Ovary (tissue), 3 donors: ENCODE measurements at regions not wholly inside any gene's neighbourhood (a gene's known extent, or its start where the extent isn't known, plus 50 kb on each side); places are given as distances from the start of the nearest gene placed in this dataset.

Experiments
- POLR2A ChIP-seq: fragments of 450-650 bp; IDR thresholded peaks from one replicate; pipeline ENCODE4 v1.6.1; 2017; ENCODE audit warnings: antibody characterized with exemption, mild to moderate bottlenecking, moderate library complexity
- TF ChIP-seq, protein P1 (sequence below), 3 donors: fragments of 450-650 bp in 2 of 3; fragments of 200-600 bp in 1 of 3; IDR thresholded peaks; one replicate each; pipeline versions ENCODE4 v1.5.1 to v1.8.0; 2016 to 2022; ENCODE audit warnings: antibody characterized with exemption in 3 of 3, mild to moderate bottlenecking in 1 of 3
- donor health status: DM: no; HTN: no; CAD: no.

DNA sequence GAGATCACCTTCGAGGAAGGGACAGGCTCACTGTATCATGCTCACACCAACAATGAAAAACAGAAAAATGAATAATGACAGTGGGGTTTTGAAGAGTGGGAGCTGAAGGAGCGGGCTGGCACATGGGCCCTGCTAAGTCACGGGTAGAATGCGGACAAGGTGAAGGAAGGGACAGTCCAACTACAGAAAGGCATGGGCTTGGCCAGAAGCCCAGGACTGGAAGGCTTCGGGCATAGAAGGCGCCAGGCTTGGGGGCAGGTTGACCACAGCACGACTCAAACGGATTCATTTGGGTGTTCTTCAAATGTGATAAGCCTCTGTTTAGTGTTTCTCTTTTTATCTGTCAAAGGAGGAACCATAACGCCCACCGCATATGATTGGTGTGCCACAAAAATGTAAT, 509.5 kb downstream of the CCSER2 start:
- TF ChIP-seq, protein P1, sequence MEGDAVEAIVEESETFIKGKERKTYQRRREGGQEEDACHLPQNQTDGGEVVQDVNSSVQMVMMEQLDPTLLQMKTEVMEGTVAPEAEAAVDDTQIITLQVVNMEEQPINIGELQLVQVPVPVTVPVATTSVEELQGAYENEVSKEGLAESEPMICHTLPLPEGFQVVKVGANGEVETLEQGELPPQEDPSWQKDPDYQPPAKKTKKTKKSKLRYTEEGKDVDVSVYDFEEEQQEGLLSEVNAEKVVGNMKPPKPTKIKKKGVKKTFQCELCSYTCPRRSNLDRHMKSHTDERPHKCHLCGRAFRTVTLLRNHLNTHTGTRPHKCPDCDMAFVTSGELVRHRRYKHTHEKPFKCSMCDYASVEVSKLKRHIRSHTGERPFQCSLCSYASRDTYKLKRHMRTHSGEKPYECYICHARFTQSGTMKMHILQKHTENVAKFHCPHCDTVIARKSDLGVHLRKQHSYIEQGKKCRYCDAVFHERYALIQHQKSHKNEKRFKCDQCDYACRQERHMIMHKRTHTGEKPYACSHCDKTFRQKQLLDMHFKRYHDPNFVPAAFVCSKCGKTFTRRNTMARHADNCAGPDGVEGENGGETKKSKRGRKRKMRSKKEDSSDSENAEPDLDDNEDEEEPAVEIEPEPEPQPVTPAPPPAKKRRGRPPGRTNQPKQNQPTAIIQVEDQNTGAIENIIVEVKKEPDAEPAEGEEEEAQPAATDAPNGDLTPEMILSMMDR (IDR thresholded peaks at IDR 0.05) = no peak
- no peak for TF ChIP-seq POLR2A
